HEK293 (cell line): ENCODE measurements at regions not wholly inside any gene's neighbourhood (a gene's known extent, or its start where the extent isn't known, plus 50 kb on each side); places are given as distances from the start of the nearest gene placed in this dataset.

Experiments
- CTCF ChIA-PET: fragments of 350-600 bp; formaldehyde crosslinking; extraction: SDS; loops from one replicate; lab custom pipeline; 2021; ENCODE audit warnings: antibody characterized with exemption; lab: Yijun Ruan, JAX
- POLR2A ChIA-PET: fragments of 300-600 bp; formaldehyde crosslinking; extraction: SDS; loops from one replicate; lab custom pipeline; 2020; ENCODE audit warnings: antibody characterized with exemption, inconsistent platforms; lab: Yijun Ruan, JAX
- H3K27ac ChIP-seq: fragments of 200-500 bp; sonication (Bioruptor generic); 2 replicates; pipeline ENCODE4 v1.5.1; 2014; ENCODE audit warnings: low read depth, low read length, control low read depth, inconsistent platforms; ENCODE audit errors: extremely low read depth
- H3K36me3 ChIP-seq, 2 experiments: fragments of 200-500 bp in 1 of 2; sonication (Bioruptor generic) in 1 of 2; 1 replicate in 1 of 2; 2 replicates in 1 of 2; pipeline ENCODE4 v1.5.1; 2014 to 2017; ENCODE audit warnings: inconsistent platforms in 2 of 2, low read length in 2 of 2; ENCODE audit not compliant: control insufficient read depth in 2 of 2, insufficient read depth in 1 of 2
- H3K4me1 ChIP-seq: fragments of 200-500 bp; sonication (Bioruptor generic); 2 replicates; pipeline ENCODE4 v1.5.1; 2014; ENCODE audit warnings: mild to moderate bottlenecking, low read length, inconsistent platforms; ENCODE audit not compliant: control insufficient read depth, insufficient read depth
- H3K4me3 ChIP-seq: 2 replicates; pipeline ENCODE4 v1.5.1; 2011; ENCODE audit warnings: low read depth, mild to moderate bottlenecking, control low read depth, low read length, moderate library complexity
- H3K9me3 ChIP-seq: fragments of 200-500 bp; sonication (Bioruptor generic); 2 replicates; pipeline ENCODE4 v1.5.1; 2014; ENCODE audit warnings: low read depth, low read length, inconsistent platforms; ENCODE audit not compliant: control insufficient read depth, insufficient read depth
- EGR2 ChIP-seq: fragments of 450-650 bp; formaldehyde crosslinking; IDR thresholded peaks from 2 replicates; pipeline ENCODE4 v1.5.1; 2016; ENCODE audit warnings: low read depth, missing biosample characterization, missing genetic modification characterization
- GLIS2 ChIP-seq: fragments of 450-650 bp; formaldehyde crosslinking; IDR thresholded peaks from 2 replicates; pipeline ENCODE4 v1.5.1; 2016; ENCODE audit warnings: missing biosample characterization, missing genetic modification characterization
- HOXD13 ChIP-seq: sonication (generic); formaldehyde crosslinking; IDR thresholded peaks from 2 replicates; pipeline ENCODE4 v1.8.0; 2022; ENCODE audit warnings: missing genetic modification reagents, borderline replicate concordance
- SETDB1 ChIP-seq: IDR thresholded peaks from one replicate; pipeline ENCODE4 v1.6.1; 2017; ENCODE audit warnings: mild to moderate bottlenecking, low read length, moderate library complexity, mixed read lengths; ENCODE audit not compliant: insufficient read length
- ZBTB48 ChIP-seq: fragments of 450-650 bp; formaldehyde crosslinking; IDR thresholded peaks from 2 replicates; pipeline ENCODE4 v1.5.1; 2016; ENCODE audit warnings: missing biosample characterization, missing genetic modification characterization
- ZNF10 ChIP-seq: fragments of 450-650 bp; formaldehyde crosslinking; IDR thresholded peaks from 2 replicates; pipeline ENCODE4 v1.5.1; 2017; ENCODE audit warnings: missing biosample characterization, missing genetic modification characterization
- ZNF248 ChIP-seq: fragments of 450-650 bp; formaldehyde crosslinking; IDR thresholded peaks from 2 replicates; pipeline ENCODE4 v1.5.1; 2017; ENCODE audit warnings: missing biosample characterization, missing genetic modification characterization
- ZNF280D ChIP-seq: fragments of 450-650 bp; formaldehyde crosslinking; IDR thresholded peaks from 2 replicates; pipeline ENCODE4 v1.5.1; 2016; ENCODE audit warnings: missing biosample characterization, missing genetic modification characterization
- ZNF302 ChIP-seq: fragments of 450-650 bp; formaldehyde crosslinking; IDR thresholded peaks from 2 replicates; pipeline ENCODE4 v1.5.1; 2016; ENCODE audit warnings: missing biosample characterization, missing genetic modification characterization, low read depth
- ZNF324 ChIP-seq: fragments of 450-650 bp; formaldehyde crosslinking; IDR thresholded peaks from 2 replicates; pipeline ENCODE4 v1.5.1; 2016; ENCODE audit warnings: missing biosample characterization, missing genetic modification characterization
- ZNF423 ChIP-seq: fragments of 450-650 bp; formaldehyde crosslinking; IDR thresholded peaks from 2 replicates; pipeline ENCODE4 v1.5.1; 2016; ENCODE audit warnings: missing biosample characterization, missing genetic modification characterization
- ZNF544 ChIP-seq: fragments of 450-650 bp; formaldehyde crosslinking; IDR thresholded peaks from 2 replicates; pipeline ENCODE4 v1.5.0; 2017; ENCODE audit warnings: missing biosample characterization, missing genetic modification characterization
- ZNF580 ChIP-seq: fragments of 450-650 bp; formaldehyde crosslinking; IDR thresholded peaks from 2 replicates; pipeline ENCODE4 v1.5.1; 2016; ENCODE audit warnings: missing biosample characterization, missing genetic modification characterization
- ZNF624 ChIP-seq: fragments of 450-650 bp; formaldehyde crosslinking; IDR thresholded peaks from 2 replicates; pipeline ENCODE4 v1.5.1; 2017; ENCODE audit warnings: missing biosample characterization, missing genetic modification characterization
- ZNF664 ChIP-seq: fragments of 450-650 bp; formaldehyde crosslinking; IDR thresholded peaks from 2 replicates; pipeline ENCODE4 v1.5.1; 2016; ENCODE audit warnings: missing biosample characterization, missing genetic modification characterization
- TF ChIP-seq, protein P1 (sequence below): fragments of 450-650 bp; formaldehyde crosslinking; IDR thresholded peaks from 2 replicates; pipeline ENCODE4 v1.5.1; 2016; ENCODE audit warnings: missing biosample characterization, missing genetic modification characterization
- TF ChIP-seq, protein P2 (sequence below): fragments of 450-650 bp; formaldehyde crosslinking; conservative IDR thresholded peaks from 2 replicates; pipeline ENCODE4 v1.5.1; 2016; ENCODE audit warnings: low read depth, missing biosample characterization, missing genetic modification characterization
- TF ChIP-seq, protein P3 (sequence below): fragments of 450-650 bp; formaldehyde crosslinking; IDR thresholded peaks from 2 replicates; pipeline ENCODE4 v1.5.1; 2016; ENCODE audit warnings: missing biosample characterization, missing genetic modification characterization
- TF ChIP-seq, protein P4 (sequence below): fragments of 450-650 bp; formaldehyde crosslinking; IDR thresholded peaks from 2 replicates; pipeline ENCODE4 v1.5.1; 2016; ENCODE audit warnings: missing biosample characterization, missing genetic modification characterization, low read depth

DNA sequence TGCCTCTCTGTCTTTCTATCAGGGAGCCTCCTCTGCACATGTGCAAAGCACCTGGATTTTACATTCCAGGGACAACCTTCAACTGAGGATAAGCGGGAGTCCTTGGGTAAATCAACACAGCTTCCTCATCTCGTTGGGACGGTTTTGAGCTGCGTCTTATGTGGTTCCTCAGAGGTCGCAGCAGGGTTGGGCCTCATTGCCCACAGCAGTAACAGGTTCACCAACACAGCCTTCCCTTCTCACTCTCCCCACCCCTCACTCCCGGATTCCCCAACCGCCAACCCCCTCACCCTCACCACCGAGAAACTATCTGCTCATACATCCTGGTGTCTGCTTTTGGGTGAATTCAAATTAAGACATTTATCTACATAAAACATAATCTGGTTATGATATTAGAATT, 155.8 kb upstream of the GGTLC1 start:
- no peak overlapping the region for H3K4me3 ChIP-seq
- H3K27ac ChIP-seq = no peak overlapping the region
- H3K36me3 ChIP-seq = no peaks in the 10 kb centered on the region
- H3K4me1 ChIP-seq = no peaks in the 10 kb centered on the region
- TF ChIP-seq ZNF248 (tag by site-specific recombination) (no peak), SETDB1 (no peak), ZNF324 (tag by site-specific recombination) (no peak), ZNF10 (tag by site-specific recombination) (no peak), EGR2 (no peak), ZNF624 (tag by site-specific recombination) (no peak), ZNF302 (tag by site-specific recombination) (no peak), ZNF664 (tag by site-specific recombination) (no peak), ZNF580 (tag by site-specific recombination) (no peak), ZNF423 (tag by site-specific recombination) (no peak), ZBTB48 (no peak), GLIS2 (no peak), ZNF544 (tag by site-specific recombination) (no peak), HOXD13 (CRISPR knock-in tag) (no peak), ZNF280D (tag by site-specific recombination) (no peak)
- TF ChIP-seq, protein P1, sequence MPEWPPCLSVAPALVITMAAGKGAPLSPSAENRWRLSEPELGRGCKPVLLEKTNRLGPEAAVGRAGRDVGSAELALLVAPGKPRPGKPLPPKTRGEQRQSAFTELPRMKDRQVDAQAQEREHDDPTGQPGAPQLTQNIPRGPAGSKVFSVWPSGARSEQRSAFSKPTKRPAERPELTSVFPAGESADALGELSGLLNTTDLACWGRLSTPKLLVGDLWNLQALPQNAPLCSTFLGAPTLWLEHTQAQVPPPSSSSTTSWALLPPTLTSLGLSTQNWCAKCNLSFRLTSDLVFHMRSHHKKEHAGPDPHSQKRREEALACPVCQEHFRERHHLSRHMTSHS = no peak
- TF ChIP-seq, protein P2, sequence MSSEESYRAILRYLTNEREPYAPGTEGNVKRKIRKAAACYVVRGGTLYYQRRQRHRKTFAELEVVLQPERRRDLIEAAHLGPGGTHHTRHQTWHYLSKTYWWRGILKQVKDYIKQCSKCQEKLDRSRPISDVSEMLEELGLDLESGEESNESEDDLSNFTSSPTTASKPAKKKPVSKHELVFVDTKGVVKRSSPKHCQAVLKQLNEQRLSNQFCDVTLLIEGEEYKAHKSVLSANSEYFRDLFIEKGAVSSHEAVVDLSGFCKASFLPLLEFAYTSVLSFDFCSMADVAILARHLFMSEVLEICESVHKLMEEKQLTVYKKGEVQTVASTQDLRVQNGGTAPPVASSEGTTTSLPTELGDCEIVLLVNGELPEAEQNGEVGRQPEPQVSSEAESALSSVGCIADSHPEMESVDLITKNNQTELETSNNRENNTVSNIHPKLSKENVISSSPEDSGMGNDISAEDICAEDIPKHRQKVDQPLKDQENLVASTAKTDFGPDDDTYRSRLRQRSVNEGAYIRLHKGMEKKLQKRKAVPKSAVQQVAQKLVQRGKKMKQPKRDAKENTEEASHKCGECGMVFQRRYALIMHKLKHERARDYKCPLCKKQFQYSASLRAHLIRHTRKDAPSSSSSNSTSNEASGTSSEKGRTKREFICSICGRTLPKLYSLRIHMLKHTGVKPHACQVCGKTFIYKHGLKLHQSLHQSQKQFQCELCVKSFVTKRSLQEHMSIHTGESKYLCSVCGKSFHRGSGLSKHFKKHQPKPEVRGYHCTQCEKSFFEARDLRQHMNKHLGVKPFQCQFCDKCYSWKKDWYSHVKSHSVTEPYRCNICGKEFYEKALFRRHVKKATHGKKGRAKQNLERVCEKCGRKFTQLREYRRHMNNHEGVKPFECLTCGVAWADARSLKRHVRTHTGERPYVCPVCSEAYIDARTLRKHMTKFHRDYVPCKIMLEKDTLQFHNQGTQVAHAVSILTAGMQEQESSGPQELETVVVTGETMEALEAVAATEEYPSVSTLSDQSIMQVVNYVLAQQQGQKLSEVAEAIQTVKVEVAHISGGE (tag by site-specific recombination) = no peak
- H3K9me3 ChIP-seq = no peaks in the 10 kb centered on the region
- CTCF ChIA-PET = no interaction called here
- POLR2A ChIA-PET = no interaction called here

DNA sequence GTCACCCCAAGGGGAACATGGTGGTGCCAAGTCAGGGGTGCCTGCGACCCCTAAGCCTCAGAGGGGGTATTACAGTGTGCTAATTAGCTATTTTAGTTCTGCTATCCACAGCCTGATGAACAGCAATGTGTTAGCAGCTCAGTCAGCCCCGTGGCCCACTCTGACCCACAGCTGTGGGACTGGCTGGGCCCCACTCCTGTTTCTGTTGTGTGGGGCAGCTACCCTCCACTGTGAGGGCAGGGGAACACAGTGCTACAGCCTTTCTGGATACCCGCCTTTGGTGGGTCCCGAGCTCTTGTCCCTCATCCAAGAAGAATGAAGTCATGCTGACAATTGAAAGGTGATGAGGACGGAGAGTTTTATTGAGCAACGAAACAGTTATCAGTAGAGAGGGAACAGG, 152.5 kb upstream of the GGTLC1 start:
- TF ChIP-seq SETDB1 = peak; percentile 35
- TF ChIP-seq, protein P3, sequence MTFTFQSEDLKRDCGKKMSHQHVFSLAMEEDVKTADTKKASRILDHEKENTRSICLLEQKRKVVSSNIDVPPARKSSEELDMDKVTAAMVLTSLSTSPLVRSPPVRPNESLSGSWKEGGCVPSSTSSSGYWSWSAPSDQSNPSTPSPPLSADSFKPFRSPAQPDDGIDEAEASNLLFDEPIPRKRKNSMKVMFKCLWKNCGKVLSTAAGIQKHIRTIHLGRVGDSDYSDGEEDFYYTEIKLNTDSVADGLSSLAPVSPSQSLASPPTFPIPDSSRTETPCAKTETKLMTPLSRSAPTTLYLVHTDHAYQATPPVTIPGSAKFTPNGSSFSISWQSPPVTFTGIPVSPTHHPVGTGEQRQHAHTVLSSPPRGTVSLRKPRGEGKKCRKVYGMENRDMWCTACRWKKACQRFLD (tag by site-specific recombination) = no peak
- TF ChIP-seq, protein P4, sequence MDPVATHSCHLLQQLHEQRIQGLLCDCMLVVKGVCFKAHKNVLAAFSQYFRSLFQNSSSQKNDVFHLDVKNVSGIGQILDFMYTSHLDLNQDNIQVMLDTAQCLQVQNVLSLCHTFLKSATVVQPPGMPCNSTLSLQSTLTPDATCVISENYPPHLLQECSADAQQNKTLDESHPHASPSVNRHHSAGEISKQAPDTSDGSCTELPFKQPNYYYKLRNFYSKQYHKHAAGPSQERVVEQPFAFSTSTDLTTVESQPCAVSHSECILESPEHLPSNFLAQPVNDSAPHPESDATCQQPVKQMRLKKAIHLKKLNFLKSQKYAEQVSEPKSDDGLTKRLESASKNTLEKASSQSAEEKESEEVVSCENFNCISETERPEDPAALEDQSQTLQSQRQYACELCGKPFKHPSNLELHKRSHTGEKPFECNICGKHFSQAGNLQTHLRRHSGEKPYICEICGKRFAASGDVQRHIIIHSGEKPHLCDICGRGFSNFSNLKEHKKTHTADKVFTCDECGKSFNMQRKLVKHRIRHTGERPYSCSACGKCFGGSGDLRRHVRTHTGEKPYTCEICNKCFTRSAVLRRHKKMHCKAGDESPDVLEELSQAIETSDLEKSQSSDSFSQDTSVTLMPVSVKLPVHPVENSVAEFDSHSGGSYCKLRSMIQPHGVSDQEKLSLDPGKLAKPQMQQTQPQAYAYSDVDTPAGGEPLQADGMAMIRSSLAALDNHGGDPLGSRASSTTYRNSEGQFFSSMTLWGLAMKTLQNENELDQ (tag by site-specific recombination) = no peak
- Histone ChIP-seq H3K36me3 (no peaks in the 10 kb centered on the region), H3K27ac (no peak overlapping the region), H3K4me1 (no peaks in the 10 kb centered on the region), H3K4me3 (no peak overlapping the region), H3K9me3 (no peaks in the 10 kb centered on the region)
- ChIA-PET CTCF (no interaction called here), POLR2A (no interaction called here)
